NCI-H2107 (cell line): ENCODE measurements at regions not wholly inside any gene's neighbourhood (a gene's known extent, or its start where the extent isn't known, plus 50 kb on each side); places are given as distances from the start of the nearest gene placed in this dataset.
"Not testable (repeated sequence)": the region's sequence is repeated elsewhere in the genome, so short reads cannot be mapped to it uniquely, and the experiment has no call there.

Experiments used
- DNase-seq: peaks from one replicate; lab custom pipeline; 2025; lab: John Stamatoyannopoulos, UW

- no peak for DNase-seq
Measured at GRCh38 chr4:126850286-126850685, 782.5 kb upstream of the INTU start.

GRCh38 chr4:126851391-126851790 is 781.4 kb upstream of the INTU start:
- DNase-seq, result no peak

DNA sequence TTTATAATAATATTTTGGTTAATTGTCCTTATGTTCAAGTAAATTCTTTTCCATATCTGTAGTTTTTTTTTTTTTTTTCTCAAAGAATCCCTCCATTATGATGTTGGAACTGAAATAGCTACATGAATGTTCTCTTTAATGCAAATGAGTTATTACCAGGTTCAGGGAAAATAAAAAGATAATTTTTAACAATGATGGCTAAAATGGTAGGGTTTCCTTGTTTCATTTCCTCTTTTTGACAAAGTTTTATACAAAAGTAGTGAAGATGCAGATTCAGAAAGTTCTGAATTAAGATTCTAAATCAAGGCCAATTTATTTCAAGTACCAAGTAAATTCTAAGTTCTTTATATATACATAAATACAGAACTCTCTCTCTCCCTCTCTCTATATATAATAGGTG is 779.0 kb upstream of the INTU start:
- DNase-seq, result no peak

- no peak for DNase-seq
Measured at GRCh38 chr4:126856906-126857305, 775.9 kb upstream of the INTU start.

DNA sequence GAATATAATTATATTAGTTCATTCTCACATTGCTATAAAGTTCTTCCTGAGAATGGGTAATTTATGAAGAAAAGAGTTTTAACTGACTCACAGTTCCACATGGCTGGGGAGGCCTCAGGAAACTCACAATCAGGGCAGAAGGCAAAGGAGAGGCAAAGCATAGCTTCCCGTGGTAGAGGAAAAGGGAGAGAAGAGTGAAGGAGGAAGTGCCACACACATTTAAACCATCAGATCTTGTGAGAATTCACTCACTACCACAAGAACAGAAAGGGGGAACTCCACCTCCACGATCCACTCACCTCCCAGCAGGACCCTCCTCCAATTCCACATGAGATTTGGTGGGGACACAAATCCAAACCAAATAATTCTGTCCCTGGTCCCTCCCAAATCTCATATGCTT is 773.4 kb upstream of the INTU start:
- no peak for DNase-seq

DNA sequence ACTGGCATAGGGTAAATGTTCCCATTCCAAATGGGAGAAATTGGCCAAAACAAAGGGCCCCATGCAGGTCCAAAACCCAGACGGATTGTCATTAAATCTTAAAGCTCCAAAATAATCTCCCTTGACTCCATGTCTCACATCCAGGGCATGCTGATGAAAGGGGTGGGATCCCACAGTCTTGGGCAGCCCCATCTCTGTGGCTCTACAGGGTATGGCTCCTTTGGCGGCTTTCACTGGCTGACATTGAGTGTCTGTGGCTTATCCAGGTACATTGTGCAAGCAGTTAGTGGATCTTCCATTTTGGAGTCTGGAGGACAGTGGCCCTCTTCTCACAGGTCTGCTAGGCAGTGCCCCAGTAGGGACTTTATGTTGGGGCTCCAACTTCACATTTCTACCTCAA is 772.9 kb upstream of the INTU start:
- no peak for DNase-seq

DNA sequence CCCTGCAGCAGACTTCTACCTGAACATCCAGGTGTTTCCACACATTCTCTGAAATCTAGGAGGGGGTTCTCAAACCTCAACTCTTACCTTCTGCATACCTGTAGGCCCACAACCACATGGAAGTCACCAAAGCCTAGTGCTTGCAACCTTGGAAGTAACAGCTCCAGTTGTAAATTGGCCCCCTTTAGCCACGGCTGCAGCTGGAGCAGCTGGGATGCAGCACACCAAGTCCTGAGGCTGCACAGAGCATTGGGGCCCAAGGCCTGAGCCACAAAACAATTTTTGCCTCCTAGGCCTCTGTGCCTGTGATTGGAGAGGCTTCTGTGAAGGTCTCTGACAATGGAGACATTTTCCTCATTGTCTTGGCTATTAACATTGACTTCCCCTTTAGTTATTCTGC is 772.4 kb upstream of the INTU start:
- no peak for DNase-seq

DNA sequence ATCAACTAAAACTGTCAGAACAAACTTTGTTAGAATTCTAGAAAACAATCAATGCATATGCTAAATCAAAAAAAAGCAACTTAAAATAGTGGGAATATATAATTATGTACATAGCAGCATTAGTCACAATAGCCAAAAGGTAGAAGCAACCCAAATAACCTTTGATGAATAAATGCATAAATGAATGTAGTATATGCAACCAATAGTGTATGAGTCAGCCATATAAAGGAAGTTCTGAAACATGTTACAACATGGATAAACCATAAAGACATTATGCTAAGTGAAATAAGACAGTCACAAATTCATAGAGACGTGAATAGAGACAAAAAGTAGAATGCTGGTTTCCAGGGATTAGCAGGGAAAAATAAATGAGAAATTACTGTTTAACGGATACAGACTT is 762.8 kb upstream of the INTU start:
- DNase-seq, result no peak

- no peak for DNase-seq
Measured at GRCh38 chr4:126871810-126872209, 760.9 kb upstream of the INTU start.

DNA sequence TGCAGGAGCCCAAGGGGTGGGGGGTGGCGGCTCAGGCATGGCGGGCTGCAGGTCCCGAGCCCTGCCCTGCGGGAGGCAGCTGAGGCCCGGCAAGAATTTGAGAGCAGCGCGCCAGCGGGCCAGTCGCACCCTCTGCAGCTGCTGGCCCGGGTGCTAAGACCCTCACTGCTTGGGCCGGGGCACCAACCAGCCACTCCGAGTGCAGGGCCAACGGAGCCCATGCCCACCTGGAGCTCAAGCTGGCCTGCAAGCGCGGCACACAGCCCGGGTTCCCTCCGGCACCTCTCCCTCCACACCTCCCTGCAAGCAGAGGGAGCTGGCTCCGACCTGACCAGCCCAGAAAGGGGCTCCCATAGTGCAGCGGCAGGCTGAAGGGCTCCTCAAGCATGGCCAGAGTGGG is 758.2 kb upstream of the INTU start:
- no peak for DNase-seq

- no peak for DNase-seq
Measured at GRCh38 chr4:126888968-126889367, 743.8 kb upstream of the INTU start.

- DNase-seq, result no peak
Measured at GRCh38 chr4:126890383-126890782, 742.4 kb upstream of the INTU start.

GRCh38 chr4:126890994-126891393 is 741.8 kb upstream of the INTU start:
- no peak for DNase-seq

DNA sequence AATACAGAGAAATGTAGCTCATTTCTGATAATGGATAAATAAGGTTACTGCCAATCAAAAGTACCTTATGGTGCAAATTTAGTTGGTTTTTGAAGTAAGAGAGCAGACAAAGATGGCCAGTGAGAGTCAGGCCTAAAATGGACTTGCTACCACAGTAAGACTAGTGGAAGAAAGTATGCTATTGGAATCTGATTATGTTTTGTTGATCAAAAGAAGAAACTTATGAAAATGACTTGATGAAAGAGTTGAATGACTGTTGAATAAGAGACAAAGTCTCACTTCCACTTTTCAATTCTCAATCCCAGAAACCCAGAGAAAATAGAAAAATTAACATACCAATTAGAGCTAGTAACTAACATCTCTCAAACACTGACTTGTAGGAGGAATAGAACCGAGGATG is 737.8 kb upstream of the INTU start:
- DNase-seq, result no peak

- no peak for DNase-seq
Measured at GRCh38 chr4:126895988-126896570, 736.7 kb upstream of the INTU start.

DNA sequence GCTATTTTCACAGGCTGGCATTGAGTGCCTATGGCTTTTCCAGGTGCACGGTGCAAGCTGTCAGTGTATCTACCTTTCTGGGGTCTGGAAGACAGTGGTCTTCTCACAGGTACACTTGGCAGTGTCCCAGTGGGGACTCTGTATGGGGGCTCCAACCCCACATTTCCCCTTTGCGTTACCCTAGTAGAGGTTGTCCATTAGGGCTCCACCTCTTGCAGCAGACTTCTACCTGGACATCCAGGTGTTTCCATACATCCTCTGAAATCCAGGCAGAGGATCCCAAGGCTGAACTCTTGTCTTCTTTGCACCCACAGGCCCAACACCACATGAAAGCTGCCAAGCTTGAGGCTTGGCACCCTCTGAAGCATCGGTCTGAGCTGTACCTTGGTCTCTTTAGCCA is 735.7 kb upstream of the INTU start:
- DNase-seq, result no peak

DNA sequence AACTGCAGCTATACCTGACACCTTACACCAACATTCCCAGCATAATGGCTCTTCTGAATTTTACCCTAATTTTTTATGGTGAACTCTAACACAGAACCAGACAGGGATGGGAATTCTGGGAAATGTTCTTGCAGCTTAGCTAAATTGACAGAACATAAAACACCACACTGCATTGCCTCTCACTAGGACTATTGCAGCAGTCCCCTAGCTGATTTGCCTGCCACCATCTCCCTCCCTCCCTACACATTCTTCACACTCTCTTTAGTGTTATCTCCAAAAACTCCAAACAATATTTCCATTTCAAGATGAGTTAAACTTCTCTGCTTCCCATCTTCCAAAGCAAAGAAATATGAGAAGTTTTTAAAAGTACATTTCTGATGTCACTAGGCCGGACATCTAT is 733.9 kb upstream of the INTU start:
- no peak for DNase-seq

DNA sequence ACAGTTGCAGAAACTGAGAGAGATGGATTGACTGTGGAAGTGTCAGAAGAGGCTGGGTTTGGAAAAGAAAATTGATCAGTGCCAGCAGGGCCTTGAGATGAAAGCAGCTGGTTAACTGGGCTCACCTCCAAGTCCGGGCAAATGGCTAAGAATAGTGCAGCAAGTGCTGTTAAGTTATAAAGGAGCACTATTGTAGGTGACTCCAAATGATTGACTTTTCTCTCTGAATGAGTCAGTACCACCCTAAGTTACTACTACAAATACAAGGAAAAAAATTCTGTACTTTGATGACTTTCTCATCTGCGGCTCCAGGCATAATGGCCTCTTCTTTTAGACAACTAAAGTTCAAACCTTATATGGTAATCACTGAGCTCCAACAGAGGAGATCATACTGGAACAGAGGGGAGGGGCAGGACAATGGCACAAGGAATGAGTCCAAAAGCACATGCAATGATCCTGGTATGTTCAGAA is 733.4 kb upstream of the INTU start:
- no peak for DNase-seq

- no peak for DNase-seq
Measured at GRCh38 chr4:126906466-126906865, 726.3 kb upstream of the INTU start.

DNA sequence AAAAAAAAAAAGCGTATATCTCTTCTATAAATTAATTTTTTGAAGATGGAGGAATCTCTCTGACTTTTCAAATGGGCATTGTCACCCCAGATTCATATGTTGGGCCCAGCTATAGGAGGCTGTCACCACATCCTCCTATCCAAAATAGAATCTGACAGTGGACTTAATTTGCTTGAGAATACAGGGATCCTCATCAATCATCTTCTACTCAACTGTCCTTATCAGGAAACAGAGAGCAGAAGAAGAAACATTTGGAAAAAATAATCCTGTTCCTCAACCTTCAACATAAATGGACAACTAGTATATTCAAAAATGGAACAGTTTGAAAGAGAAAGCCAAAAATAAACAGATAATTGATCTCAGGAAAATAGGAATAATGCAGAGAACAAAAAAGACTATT is 725.4 kb upstream of the INTU start:
- DNase-seq, result no peak

DNA sequence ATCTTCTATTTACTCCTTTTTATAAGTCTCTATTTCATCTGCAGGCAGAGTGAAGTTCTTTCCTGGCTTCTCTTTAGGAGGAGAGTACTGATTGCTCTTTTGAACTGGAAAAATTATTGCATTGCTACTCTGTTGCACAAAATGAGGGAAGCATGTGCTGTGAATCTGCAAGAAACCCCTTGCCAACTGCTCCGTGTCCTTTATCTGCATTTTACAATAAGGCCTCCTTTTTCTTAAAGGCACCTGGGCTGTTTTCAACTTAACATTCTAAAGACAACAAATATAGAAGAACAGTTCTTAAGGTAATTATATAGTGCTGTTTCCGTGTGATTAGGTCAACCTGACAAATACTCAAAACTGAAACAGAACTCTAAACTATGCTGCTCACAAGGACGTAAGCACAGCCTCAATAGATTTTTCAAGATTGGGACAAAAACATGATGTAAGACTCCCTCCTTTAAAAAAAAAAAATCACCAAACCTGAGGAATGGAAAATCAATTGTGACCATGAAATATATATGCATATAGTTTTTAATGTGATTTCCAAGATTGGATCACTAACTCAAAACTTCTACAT is 716.6 kb upstream of the INTU start:
- no peak for DNase-seq

GRCh38 chr4:126916626-126917140 is 716.1 kb upstream of the INTU start:
- DNase-seq, result no peak

DNA sequence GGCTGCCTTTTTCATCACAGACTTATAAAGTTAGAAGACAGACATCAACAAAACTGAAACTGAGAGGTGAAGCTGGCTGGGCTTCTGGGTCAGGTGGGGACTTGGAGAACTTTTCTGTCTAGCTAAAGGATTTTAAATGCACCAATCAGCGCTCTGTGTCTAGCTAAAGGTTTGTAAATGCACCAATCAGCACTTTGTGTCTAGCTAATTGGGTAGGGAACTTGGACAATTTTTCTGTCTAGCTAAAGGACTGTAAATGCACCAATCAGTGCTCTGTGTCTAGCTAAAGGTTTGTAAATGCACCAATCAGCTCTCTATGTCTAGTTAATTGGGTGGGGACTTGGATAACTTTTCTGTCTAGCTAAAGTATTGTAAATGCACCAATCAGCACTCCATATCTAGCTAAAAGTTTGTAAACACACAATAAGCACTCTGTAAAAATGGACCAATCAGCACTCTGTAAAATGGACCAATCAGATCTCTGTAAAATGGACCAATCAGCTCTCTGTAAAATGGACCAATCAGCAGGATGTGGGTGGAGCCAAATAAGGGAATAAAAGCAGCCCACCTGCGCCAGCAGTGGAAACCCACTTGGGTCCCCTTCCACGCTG is 710.3 kb upstream of the INTU start:
- not testable (repeated sequence) for DNase-seq

- DNase-seq, result no peak
Measured at GRCh38 chr4:126924237-126924636, 708.5 kb upstream of the INTU start.
